ENCODE measurements at regions not wholly inside any gene's neighbourhood (a gene's known extent, or its start where the extent isn't known, plus 50 kb on each side); places are given as distances from the start of the nearest gene placed in this dataset.

DNA sequence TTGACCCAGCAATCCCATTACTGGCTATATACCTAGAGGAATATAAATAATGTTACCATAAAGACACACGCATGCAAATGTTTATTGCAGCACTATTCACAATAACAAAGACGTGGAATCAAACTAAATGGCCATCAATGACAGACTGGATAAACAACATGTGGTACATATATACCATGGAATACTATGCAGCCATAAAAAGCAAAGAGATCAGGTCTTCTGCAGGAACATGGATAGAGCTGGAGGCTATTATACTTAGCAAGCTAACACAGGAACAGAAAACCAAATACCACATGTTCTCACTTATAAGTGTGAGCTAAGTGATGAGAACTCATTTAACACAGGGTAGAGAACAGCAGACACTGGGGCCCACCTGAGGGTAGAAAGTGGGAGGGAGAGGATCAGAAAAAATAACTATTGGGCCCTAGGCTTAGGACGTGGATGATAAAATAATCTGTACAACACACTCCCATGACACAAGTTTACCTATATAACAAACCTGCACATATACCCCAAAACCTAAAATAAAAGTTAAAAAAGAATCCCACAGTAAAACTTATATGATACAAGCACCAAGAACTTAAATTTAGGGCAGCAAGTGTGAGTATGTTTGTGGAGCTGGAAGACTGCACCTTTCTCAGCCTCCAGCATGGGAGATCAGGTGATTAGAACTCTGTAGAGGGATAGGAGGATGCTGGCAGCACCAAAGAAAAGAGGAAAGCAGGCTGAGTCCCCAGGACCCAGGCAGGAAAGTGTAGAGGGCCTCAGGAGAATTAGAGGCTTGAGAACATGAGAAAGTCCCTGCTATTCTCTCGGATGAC lies 320.8 kb upstream of the USP24 start:
- peaks cover 4% of the 10 kb centered on the region for H3K4me1 ChIP-seq (ENCODE audit: control insufficient read depth, insufficient read depth, low read length)
- TF ChIP-seq, protein P1, sequence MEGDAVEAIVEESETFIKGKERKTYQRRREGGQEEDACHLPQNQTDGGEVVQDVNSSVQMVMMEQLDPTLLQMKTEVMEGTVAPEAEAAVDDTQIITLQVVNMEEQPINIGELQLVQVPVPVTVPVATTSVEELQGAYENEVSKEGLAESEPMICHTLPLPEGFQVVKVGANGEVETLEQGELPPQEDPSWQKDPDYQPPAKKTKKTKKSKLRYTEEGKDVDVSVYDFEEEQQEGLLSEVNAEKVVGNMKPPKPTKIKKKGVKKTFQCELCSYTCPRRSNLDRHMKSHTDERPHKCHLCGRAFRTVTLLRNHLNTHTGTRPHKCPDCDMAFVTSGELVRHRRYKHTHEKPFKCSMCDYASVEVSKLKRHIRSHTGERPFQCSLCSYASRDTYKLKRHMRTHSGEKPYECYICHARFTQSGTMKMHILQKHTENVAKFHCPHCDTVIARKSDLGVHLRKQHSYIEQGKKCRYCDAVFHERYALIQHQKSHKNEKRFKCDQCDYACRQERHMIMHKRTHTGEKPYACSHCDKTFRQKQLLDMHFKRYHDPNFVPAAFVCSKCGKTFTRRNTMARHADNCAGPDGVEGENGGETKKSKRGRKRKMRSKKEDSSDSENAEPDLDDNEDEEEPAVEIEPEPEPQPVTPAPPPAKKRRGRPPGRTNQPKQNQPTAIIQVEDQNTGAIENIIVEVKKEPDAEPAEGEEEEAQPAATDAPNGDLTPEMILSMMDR (IDR thresholded peaks at IDR 0.05): no peak
- H3K27ac Mint-ChIP-seq: peak overlapping the region; percentile 84 to 89
- no peaks in the 10 kb centered on the region for H3K9me3 Mint-ChIP-seq
- intact Hi-C loops (cut with micrococcal nuclease): no loop called here
- WGBS (ENCODE audit: insufficient coverage): 70% methylated on average over 4 of the region's 4 CpGs
- H3K4me1 Mint-ChIP-seq: peaks cover 25 to 26% of the 10 kb centered on the region in 2 donors
- ATAC-seq (peak; percentile 57 to 71 (median 64)), DNase-seq (no peak)
- H3K27me3 ChIP-seq (ENCODE audit: control insufficient read depth, insufficient read depth, low read length): no peaks in the 10 kb centered on the region
- peak overlapping the region; percentile 88 for H3K27ac ChIP-seq (ENCODE audit: low read length)
- H3K36me3 Mint-ChIP-seq: no peaks in the 10 kb centered on the region
- H3K36me3 ChIP-seq (ENCODE audit: control insufficient read depth, insufficient read depth, low read length): no peaks in the 10 kb centered on the region
- no peaks in the 10 kb centered on the region for H3K27me3 Mint-ChIP-seq (ENCODE audit: low read depth in 2 of 2)
- no peak overlapping the region for H3K4me3 ChIP-seq (ENCODE audit: low read length)
- peak overlapping the region; percentile 71 for H3K4me3 Mint-ChIP-seq
- no peaks in the 10 kb centered on the region for H3K9me3 ChIP-seq (ENCODE audit: control insufficient read depth, insufficient read depth, low read length)

DNA sequence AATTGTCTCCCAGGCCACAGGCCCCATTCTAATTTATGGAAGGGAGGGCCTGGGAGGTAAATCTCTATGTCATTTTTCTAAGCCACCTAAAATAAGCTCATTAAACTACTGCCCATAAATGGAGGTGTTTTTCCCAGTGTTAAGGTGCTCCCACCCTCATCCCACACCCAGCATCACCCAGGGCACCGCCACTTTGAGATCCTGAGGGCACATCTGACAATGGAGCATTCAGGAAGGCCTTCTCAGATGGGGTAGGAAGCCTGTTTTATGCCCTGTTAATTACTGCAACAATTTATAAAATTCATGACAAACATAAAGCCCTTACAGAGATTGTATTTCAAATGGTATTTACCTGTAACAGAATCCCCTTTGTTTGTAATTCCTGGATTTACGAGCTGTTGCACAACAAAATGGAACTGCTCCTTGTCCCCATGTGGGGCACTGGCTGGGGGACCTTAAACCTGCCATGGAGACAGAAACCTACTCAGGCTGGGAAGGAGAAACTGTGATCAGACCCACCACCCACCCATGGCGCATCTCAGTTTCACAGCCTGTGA lies 319.5 kb upstream of the USP24 start:
- H3K9me3 ChIP-seq (ENCODE audit: control insufficient read depth, insufficient read depth, low read length): no peaks in the 10 kb centered on the region
- Mint-ChIP-seq H3K27ac (no peak overlapping the region), H3K27me3 (ENCODE audit: low read depth in 2 of 2) (no peaks in the 10 kb centered on the region), H3K9me3 (no peaks in the 10 kb centered on the region), H3K36me3 (no peaks in the 10 kb centered on the region), H3K4me3 (no peak overlapping the region), H3K4me1 (peaks cover 27% of the 10 kb centered on the region in 2 donors)
- no peak for DNase-seq
- H3K36me3 ChIP-seq (ENCODE audit: control insufficient read depth, insufficient read depth, low read length): no peaks in the 10 kb centered on the region
- no peak for ATAC-seq
- H3K4me1 ChIP-seq (ENCODE audit: control insufficient read depth, insufficient read depth, low read length): peaks cover 4% of the 10 kb centered on the region
- H3K4me3 ChIP-seq (ENCODE audit: low read length): no peak overlapping the region
- no peak overlapping the region for H3K27ac ChIP-seq (ENCODE audit: low read length)
- no peaks in the 10 kb centered on the region for H3K27me3 ChIP-seq (ENCODE audit: control insufficient read depth, insufficient read depth, low read length)
- 98% methylated on average over 3 of the region's 3 CpGs for WGBS (ENCODE audit: insufficient coverage)
- intact Hi-C loops (cut with micrococcal nuclease): no loop called here
- TF ChIP-seq, protein P1 (IDR thresholded peaks at IDR 0.05): no peak

DNA sequence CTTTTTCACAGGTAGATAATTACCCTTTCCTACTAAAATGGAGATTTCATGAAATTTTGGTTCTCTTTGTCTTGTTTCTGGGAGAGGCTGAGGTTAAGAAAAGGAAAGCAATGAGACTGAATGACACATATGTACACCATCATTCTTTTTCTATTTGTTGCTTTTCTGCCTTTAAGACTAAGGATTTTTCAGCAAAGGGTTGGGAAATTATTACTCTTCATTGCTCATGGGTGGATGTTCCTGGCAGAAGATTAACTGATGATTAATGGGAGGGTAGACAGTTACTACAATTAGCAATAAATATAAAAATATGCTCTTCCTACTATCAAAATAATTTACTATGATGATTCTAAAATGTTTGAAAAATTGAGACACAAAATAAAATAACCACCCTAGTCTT lies 316.5 kb upstream of the USP24 start:
- H3K4me3 ChIP-seq (ENCODE audit: low read length): no peak overlapping the region
- peaks cover 8% of the 10 kb centered on the region for H3K4me1 ChIP-seq (ENCODE audit: control insufficient read depth, insufficient read depth, low read length)
- Mint-ChIP-seq H3K4me1 (peaks cover 37 to 38% of the 10 kb centered on the region in 2 donors), H3K27ac (no peak overlapping the region), H3K4me3 (no peak overlapping the region), H3K27me3 (ENCODE audit: low read depth in 2 of 2) (peaks cover 0 to 2% of the 10 kb centered on the region in 2 donors), H3K9me3 (no peaks in the 10 kb centered on the region), H3K36me3 (no peaks in the 10 kb centered on the region)
- no peaks in the 10 kb centered on the region for H3K9me3 ChIP-seq (ENCODE audit: control insufficient read depth, insufficient read depth, low read length)
- H3K27me3 ChIP-seq (ENCODE audit: control insufficient read depth, insufficient read depth, low read length): no peaks in the 10 kb centered on the region
- H3K27ac ChIP-seq (ENCODE audit: low read length): no peak overlapping the region
- ATAC-seq: no peak
- TF ChIP-seq, protein P1 (IDR thresholded peaks at IDR 0.05): no peak
- no peaks in the 10 kb centered on the region for H3K36me3 ChIP-seq (ENCODE audit: control insufficient read depth, insufficient read depth, low read length)
- no peak for DNase-seq
- intact Hi-C loops (cut with micrococcal nuclease): no loop called here
